GM12891 (cell line): ENCODE measurements at regions not wholly inside any gene's neighbourhood (a gene's known extent, or its start where the extent isn't known, plus 50 kb on each side); places are given as distances from the start of the nearest gene placed in this dataset.

Source experiments
- PAX5 ChIP-seq: IDR thresholded peaks from 2 replicates; pipeline ENCODE4 v1.6.1; 2011; ENCODE audit warnings: low read length, moderate library complexity, mild to moderate bottlenecking; ENCODE audit not compliant: insufficient read depth, severe bottlenecking
- POLR2A ChIP-seq: IDR thresholded peaks from 2 replicates; pipeline ENCODE4 v1.6.1; 2011; ENCODE audit warnings: low read depth, low read length, control low read depth
- POLR2AphosphoS5 ChIP-seq: IDR thresholded peaks from 2 replicates; pipeline ENCODE4 v1.6.1; 2011; ENCODE audit warnings: low read depth, low read length, control low read depth
- POU2F2 ChIP-seq: IDR thresholded peaks from 2 replicates; pipeline ENCODE4 v1.6.1; 2011; ENCODE audit warnings: low read depth, mild to moderate bottlenecking, control low read depth, low read length, moderate library complexity
- SPI1 ChIP-seq: IDR thresholded peaks from 2 replicates; pipeline ENCODE4 v1.6.1; 2011; ENCODE audit warnings: low read depth, low read length, control low read depth
- TAF1 ChIP-seq: IDR thresholded peaks from 2 replicates; pipeline ENCODE4 v1.6.1; 2011; ENCODE audit warnings: low read depth, low read length, control low read depth

GRCh38 chr5:24773261-24773660 lies 128.5 kb upstream of the CDH10 start:
- TF ChIP-seq POLR2AphosphoS5: no peak
- TF ChIP-seq TAF1: no peak
- no peak for TF ChIP-seq POLR2A
- no peak for TF ChIP-seq POU2F2
- TF ChIP-seq SPI1: no peak
- no peak for TF ChIP-seq PAX5
